Erythroblast (primary cell): ENCODE measurements at regions not wholly inside any gene's neighbourhood (a gene's known extent, or its start where the extent isn't known, plus 50 kb on each side); places are given as distances from the start of the nearest gene placed in this dataset.

Source experiments
- GATA1 ChIP-seq: IDR thresholded peaks from 2 replicates; pipeline ENCODE4 v1.6.1; 2011; ENCODE audit warnings: low read depth, mild to moderate bottlenecking, control low read depth, low read length, moderate library complexity
- POLR2A ChIP-seq: IDR thresholded peaks from 2 replicates; pipeline ENCODE4 v1.6.1; 2011; ENCODE audit warnings: mild to moderate bottlenecking, low read length

DNA sequence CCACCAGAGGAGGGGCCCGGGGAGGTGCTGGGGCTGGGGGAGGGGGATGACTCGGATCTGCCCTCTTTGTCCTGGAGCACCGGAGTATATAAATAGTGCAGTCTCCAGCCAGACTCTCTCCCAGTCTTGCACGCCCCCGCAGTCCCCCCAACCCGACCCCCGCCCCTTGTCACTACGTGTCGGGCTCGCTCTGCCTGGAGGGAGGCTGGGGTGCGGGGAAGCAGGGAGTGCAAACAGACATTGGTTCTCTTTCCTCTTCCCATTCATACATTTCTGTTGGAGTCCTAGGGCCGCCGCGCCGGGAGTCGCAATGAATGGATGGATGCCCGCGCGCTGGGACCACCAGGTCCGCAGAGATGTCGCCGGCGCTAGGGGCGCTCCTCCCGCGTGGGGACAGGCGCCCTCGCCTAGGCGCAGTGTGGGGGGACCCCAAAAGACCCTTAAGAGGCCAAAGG, 179.3 kb downstream of the TBXT start:
- TF ChIP-seq POLR2A, result no peak
- TF ChIP-seq GATA1, result no peak
